Hematopoietic multipotent progenitor cell (in vitro differentiated cells): ENCODE measurements at regions not wholly inside any gene's neighbourhood (a gene's known extent, or its start where the extent isn't known, plus 50 kb on each side); places are given as distances from the start of the nearest gene placed in this dataset.
A peak's percentile ranks its signal among the peaks of the same experiment; 100 is the strongest.

Experiments used
- DNase-seq, 3 donors: peaks; one replicate each; pipeline ENCODE4 v3.0.0-alpha.2; 2011 to 2015; ENCODE audit warnings: low read depth in 2 of 3, low spot score in 2 of 3

DNA sequence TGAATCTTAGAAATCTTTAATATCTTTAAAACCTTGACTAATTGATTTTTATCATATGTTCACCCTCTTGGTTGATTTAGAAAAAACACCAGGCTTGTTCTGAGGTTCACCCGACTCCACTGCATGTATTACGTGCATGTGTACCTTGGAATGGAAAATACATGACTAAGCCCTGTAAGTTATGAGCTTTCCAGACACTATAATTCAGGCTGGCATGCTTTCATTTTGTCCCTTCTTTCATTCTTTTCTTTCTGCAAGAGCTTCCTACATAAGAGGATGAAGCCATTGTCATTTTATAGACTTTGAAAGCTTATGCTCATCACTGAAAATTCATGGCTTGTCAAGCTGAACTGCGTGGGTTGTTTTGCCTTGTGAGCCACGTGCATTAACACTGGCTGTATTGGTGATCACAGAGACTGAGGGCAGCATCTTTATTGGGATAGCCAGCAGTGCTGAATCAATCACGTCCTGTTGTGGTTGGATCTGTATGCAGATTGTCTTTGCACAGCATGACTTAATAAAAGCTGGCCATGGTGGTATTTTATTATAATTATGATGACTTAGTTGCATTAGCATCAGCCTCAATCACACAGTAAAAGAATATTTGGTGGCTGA lies 141.9 kb downstream of the SLIT2 start:
- no peak for DNase-seq

DNA sequence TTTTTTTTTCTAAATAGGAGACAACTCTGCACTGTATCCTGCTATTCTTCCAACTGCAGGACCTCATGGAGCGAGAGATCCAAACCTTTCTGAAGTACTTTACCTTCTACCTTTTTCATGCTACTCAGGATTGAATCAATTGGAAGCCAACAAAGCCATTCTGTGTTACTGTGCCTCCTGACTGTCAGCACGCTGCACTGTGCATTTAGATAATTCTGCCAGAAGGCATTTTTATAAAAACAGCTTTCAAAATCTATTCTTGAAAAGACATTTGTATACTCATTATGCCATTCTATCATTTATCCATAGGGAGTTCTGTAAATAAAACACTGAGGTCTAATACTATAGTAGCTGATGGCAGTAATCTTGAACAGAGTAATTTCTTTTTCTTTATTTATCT lies 142.8 kb downstream of the SLIT2 start:
- DNase-seq, result no peak

DNA sequence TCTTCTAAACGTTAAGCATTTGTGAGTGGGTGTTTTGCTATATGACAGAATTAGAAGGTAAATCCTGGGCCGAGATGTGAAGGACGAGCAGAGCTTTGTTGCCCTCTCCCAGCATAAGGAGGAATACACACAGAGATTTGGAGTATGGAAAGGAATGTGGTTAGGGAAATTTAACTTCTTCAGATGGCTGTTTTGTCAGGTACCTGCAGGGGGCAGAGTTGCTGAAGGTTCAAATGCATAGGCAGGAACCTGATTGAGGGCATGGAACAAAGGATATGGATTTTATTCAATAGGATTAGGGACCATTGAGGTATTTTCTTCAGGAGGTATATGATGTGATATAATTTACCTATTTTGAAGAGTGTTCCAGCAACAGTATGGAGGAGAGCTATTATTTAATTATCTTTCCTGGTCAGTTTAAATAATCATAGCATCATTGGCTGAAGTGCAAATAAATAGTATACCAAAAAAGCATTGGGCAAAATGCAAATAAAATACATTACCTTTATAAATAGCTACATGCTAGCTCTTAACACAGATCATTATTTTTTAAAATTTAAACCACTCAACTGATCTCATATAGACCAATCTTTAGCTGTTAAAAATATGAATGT lies 143.6 kb downstream of the SLIT2 start:
- DNase-seq, result peak in 2 of 3 donors; percentile 9 to 36

DNA sequence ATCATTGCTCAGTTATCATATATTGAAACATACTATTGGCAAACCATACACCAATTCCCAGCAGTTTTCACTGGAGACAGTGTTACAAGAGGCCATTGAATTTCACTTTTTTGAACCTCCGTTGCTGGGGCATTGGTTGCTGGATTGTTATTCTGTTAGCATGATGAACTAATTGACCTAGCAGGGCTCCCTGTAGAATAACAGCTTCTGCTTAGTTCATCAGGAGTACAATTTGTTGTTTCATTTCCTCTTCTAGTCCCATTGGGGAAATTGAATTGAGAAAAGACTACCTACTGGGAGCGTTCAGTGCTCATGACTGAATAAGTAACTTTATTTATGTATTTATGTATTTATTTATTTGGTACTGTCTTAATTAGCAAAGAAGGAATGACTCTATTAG lies 151.6 kb downstream of the SLIT2 start:
- no peak for DNase-seq

DNA sequence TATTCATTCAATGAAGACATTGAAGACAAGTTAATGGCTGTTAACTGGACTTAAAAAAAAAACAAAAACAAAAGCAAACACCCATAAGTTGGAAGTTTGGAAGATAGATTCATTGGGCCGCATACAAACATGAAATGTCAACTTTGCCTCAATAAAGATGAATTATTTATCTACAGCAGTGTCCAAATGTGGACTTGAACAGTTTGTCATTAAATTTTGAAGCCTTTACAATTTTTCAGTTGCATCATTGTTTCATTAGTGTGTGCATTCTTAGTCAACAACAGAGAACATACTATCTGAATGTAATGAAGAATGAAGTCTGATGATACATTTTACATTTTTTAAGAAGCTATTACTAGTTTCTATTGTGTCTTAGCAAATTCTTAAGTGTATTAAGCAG lies 152.1 kb downstream of the SLIT2 start:
- no peak for DNase-seq

DNA sequence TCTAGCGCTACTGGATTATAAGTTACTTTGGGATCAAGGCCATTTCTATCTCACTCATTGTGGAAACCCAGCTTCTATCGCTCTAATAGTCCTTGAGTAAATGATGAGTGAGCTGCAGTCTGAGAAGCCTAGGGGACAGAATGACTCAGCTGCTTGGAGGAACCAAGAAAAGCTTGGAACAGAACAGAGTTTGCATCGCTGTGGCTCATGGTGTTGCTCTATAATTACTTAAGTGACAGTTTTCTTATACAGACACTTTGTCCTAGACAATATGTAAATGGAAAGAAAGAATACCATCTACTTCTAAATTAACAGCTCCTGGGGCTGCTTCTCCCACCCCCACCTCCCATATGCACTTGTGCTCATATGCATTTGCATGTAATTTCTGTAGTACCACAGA lies 156.9 kb downstream of the SLIT2 start:
- DNase-seq, result no peak

DNA sequence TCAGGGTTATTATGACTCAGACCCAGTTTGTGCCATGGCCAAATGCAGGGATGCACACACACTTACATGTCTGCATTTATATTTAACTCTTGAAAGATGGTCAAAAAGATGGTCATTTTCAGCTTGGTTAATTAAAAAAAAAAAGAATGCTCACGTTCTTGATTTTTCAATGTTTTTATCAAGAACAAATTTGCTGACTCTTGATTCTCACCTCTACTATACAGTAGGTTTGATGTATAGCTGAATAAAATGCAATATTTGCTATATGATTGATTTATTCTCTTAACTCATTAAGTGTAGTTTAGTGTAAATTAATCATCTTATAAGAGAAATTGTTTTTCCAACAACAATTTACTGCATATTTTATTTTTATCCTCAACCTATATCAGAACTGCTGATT lies 160.4 kb downstream of the SLIT2 start:
- DNase-seq, result no peak

DNA sequence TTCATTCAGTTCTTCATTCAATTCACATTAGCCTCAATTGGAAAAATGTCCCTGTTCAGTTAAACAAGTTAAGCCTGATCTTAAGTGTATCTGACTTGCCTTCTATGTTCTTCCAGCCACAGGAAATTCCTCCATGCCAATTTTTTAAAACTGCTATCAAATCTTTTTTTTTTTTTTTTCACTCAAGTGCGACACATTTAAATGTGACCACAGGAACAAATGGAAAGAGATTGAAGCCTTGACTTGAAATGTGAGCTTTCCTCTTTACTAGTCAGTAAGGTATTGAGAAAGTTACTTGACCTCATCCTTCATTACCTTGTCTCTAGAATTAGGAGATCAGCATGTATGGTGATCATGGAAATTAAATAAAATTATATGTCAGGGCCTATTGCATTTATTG lies 165.1 kb downstream of the SLIT2 start:
- DNase-seq, result no peak

DNA sequence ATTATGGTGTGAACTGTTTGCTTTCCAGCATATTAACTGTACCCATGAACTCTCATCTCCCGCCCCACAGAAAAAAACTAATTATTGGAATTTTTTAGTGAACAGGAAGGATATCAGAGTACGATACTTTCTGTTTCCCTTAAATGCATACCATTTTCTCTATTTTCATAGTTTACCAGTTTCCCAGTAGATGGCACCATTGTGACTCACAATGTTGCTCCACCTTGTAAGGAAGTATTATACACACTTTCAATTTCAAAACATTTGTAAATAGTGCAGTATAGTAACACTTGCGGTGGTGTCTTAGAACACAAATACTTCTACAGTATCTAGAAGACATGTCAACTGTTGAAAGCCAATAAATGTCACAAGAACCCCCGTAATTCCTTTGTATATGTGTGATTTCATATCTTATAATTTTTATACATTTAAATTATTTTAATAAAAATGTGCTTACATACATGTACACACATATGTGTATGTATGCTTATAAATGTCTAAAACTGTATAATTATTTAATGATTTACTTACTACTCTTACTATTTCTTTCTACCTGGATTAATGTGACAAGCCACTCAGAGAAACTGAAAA lies 167.3 kb downstream of the SLIT2 start:
- peak in 2 of 3 donors; percentile 58 to 74 for DNase-seq

DNA sequence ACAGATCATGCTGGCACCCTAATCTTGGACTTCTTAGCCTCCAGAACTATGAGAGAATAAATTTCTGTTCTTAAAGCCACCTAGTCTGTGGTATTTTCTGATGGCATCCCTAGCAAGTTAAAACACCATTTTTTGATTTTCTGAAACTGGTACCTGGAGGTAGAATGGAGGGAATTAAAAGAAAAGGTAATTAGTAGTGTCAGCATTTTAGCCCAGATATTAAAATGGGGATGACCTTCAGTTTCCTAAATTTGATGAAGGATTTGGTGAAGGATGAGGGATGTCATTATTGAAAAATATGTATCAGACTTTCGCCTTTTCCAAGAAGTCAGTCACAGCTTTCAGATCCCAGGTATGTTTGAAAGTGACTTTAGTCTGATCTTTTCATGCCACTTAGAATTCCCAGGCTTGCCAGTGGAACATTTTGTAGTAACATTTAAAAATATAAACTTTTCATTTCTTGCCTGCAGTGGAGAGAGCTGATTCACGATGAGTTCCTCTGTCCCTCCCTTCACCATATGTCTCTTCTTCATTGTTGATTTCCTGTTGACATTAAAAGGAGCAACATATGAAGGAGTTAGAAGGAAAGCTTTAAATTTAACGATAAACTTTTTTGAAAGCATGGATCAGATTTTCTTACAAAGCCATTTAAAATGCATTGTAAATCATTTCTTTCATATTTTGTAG lies 169.4 kb downstream of the SLIT2 start:
- DNase-seq, result no peak

DNA sequence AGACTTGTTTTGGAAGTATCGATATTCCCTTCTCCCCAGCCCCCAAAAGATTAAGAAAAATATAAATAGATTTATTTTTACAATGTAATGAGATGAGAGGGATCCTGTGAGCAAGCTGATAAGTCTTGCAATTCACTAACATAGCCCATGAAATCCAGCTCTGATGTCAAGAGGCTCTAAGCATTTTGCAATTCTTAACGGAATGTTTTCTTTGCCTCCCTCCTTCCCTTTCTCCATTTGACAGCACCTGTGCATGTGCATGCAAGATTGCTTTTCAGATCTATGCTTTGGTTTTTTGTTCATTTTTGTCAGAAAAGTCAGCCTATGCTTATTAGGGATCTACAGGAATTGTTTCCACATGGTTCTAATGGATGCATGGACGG lies 169.9 kb downstream of the SLIT2 start:
- DNase-seq, result no peak

DNA sequence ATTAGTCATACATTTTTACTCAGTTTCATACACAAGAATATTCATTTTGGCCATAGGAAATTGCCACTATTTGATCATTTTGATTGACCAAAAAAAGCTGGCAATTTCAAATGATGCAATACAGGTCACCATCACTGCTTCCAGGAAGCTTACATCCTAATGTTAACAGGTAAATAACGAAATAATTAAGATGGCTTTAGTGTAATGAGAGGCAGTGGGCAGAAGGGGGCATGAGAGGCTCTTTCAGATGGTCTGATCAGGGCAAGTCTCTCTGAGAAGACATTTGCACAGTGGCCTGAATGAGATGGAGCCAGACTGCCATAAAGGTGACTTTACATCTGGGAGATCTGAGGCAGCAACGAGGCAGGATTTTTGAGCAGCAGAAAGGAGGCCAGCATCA lies 170.7 kb downstream of the SLIT2 start:
- peak in 2 of 3 donors; percentile 45 to 53 for DNase-seq

DNA sequence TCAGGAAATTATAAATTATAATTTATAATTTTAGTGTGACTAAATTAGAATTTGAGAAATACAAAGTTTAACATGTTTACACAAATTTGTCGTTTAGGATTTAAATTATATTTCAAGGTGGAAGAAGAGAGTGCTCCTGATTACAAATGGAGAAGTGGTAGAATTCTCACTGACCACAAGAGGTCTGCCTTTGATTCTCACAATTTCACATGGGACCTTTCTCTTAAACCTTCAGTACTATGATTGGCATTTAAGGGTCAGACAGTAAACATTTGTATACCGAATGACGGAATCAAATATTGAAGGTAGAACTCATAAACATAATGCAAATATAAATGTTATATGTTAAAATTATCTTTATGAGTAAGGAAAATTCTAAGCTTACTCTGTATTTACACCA lies 171.7 kb downstream of the SLIT2 start:
- no peak for DNase-seq

DNA sequence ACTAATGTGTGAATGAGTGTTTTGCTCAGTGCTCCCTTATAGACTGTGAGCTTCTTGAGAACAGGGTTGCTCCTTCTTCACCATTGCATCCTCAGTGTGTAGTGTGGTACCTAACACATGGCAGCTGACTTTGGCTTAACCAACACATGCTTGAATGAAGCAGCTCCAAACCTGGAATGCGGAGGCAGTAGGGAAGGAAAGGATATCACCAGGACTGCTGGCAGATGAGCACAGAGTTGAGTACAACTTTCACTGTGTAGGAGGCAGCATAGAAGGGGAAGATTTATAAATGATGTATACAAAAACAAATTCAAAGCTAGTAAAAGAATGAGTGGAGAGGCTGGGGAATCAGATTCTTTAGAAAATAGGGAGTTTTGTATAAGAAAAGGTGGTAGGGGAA lies 174.3 kb downstream of the SLIT2 start:
- no peak for DNase-seq

DNA sequence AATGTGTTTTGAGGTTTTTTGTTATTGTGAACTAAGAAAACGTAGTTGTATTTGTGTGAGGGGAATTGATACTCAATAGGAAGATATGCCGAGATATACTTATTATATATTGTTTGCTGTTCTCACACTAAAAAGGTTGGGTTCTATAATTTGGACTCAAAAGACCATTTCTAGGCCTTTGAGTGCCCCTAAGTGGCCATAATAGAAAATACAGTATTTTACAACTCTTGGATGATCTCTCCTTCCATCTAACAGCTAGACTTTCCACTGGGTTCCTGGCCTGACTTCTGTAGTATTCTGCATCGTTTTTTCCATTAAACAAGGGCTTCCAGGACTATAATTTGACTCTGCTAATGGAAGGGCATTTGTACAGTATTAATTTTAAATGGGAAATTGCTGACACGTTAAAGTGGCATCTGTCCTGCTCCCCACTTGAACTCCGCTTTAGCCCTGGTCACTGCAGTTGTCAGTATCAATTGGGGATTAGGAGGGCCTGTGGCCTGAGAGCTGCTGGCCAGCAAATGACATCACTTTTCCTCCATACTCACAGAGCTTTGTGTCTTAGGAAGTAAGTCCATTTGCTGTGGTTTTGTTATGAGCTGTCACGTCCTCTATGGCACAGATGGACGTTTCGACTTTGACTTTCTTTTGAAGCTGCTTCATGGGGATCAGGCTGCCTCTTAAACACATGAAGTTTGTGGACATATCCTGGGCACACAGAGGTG lies 176.9 kb downstream of the SLIT2 start:
- peak in 1 of 3 donors; percentile 16 for DNase-seq

DNA sequence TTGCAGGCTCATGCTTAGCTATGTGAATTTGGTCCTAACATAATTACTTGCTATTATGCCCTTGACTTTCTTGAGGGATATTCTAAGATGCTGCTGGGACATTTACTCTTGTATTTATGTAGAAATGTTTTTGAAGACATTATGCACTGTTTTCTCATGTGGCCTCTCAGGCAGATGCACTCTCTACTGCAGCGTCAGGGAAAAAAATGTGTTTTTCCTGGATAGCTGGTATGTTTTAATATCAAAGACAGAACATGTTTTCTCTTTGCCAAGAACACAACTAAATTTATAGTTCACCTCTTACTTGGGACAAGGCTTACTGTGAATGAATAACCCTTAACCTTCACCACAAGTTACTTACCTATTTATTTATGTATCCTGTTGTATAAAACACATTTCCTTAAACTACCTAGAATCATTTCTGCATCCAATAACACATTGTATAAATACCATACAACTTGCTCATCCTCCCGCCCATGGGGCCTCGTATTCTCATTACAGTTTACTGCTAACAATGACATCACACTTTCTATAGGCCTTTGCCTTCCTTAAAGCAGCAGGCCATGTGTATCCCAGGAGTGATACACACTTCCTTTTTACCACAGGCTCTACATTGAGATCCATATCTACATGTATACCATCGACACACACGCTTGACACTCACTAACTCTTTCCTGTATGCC lies 178.7 kb downstream of the SLIT2 start:
- no peak for DNase-seq

DNA sequence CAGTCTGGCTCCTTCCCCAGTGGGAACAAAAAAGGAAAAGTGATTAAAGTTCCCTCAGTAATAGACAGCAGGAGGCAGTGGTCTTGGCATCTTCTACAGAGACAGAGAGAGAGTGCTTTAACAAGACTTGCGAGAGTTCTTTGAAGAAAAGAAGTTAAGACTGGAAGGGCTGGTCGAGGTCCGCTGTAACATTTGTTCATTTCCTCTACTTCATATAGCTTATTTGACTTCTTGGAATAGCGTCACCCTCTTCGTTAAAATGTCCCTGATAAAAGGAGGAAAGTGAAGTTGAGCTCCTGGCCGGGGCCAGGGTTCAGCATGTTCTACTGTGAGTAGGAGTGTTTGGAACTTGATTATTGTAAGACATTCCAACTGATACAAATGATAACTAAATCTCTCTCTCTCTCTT lies 179.8 kb downstream of the SLIT2 start:
- no peak for DNase-seq

DNA sequence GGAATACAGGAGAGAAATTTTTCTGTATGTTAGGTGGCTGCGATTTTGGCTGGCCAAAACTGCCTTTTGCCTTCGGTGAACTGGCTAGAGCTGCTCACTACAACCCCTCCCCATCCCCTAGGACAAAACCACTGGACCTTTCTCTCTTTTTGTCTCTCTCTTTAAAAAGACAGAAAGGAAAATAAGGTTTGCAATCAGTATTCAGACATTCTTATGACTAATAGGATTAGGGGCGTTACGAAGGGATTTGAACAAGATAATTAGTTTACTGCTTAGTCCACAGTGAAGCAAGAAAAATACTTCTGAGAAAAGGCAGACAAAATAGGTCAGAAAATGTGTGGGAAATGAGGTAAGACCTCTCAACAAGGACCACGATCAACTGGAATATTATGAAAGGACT lies 180.4 kb downstream of the SLIT2 start:
- no peak for DNase-seq

DNA sequence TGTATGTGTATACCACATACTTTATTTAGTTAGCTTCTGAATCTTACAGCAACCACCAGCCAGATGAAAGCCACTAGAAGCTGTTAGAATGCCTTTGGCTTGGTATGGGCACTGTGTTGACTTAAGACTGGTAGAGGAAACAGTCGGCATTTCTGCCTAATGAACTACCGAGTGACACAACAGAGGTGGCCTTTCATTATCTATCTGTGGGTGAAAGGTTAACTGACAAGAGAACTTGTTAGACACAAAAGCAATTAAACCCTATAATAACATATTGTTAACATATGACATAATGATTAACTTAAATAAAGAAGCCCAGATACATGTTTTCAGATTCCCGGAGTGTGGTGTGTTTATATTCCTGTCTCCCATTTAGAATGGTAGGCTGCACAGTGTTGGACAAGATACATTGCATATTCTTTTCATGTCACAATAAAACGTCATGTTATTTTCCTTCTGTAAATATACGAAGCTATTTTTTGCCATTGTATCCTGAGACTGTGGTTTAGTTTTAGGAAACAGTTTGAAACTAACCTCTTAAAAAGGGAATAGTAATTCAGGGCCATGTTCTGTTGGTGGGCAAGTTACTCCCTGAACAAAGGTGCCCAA lies 181.5 kb downstream of the SLIT2 start:
- no peak for DNase-seq

DNA sequence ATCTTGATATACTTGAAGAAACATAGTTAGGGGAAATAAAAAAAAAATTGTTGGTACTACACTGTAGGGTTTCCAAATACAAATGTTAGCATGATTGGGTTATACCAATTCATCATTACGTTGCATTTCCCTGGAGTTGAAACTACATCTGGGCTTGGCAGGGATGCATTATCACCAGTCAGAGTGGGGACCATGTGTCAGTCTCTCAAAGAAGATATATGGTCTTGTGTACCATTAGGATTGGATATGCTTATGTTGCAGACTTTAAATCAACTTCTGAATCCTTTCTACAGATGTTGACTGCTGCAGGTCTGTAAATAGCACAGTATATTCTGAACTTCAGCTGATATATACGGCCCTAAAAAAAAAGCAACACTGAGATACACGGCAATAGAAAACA lies 188.5 kb downstream of the SLIT2 start:
- no peak for DNase-seq
